GM23338 (cell line): ENCODE measurements at regions not wholly inside any gene's neighbourhood (a gene's known extent, or its start where the extent isn't known, plus 50 kb on each side); places are given as distances from the start of the nearest gene placed in this dataset.

Source experiments
- EZH2 ChIP-seq: fragments of 200-600 bp; sonication (generic); IDR thresholded peaks from one replicate; pipeline ENCODE4 v1.8.0; 2017; ENCODE audit warnings: antibody characterized with exemption, mild to moderate bottlenecking, low read depth; ENCODE audit not compliant: unreplicated experiment
- EZH2phosphoT487 ChIP-seq: fragments of 200-600 bp; sonication (generic); IDR thresholded peaks from one replicate; pipeline ENCODE4 v1.8.1; 2018; ENCODE audit warnings: antibody characterized with exemption; ENCODE audit not compliant: unreplicated experiment
- POLR2AphosphoS5 ChIP-seq: IDR thresholded peaks from 2 replicates; pipeline ENCODE4 v1.6.1; 2016; ENCODE audit warnings: antibody characterized with exemption, low read depth
- TF ChIP-seq, protein P1 (sequence below), 2 experiments: fragments of 200-600 bp in 1 of 2; sonication (generic) in 1 of 2; conservative IDR thresholded peaks; 2 replicates each; pipeline versions ENCODE4 v1.5.1 to v1.6.1; 2016 to 2017; ENCODE audit warnings: antibody characterized with exemption in 2 of 2, low read depth in 2 of 2, mild to moderate bottlenecking in 2 of 2, moderate library complexity in 1 of 2

DNA sequence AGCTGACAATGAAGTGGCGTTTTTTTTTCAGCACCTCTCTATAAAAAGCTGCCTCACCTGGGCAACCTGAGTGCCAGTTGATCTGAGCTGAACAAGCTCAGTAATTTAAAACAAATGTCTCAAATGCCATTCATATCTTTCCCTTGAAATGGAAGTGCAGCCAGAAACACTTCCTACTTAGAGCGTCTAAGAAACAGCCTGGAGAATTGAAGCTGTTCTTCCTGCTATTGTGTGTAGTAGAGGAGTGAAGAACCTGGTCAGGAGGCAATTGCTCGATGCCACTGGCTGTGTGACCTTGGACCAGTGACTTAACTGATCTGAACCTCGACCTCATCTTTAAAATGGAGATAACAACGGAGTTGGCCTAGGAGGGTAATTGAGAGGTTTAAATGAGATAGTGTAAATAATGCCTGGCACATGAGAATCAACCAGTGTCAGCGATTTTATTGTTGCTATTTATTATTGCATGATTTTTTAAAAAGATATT is 95.4 kb upstream of the FOXQ1 start:
- TF ChIP-seq, protein P1, sequence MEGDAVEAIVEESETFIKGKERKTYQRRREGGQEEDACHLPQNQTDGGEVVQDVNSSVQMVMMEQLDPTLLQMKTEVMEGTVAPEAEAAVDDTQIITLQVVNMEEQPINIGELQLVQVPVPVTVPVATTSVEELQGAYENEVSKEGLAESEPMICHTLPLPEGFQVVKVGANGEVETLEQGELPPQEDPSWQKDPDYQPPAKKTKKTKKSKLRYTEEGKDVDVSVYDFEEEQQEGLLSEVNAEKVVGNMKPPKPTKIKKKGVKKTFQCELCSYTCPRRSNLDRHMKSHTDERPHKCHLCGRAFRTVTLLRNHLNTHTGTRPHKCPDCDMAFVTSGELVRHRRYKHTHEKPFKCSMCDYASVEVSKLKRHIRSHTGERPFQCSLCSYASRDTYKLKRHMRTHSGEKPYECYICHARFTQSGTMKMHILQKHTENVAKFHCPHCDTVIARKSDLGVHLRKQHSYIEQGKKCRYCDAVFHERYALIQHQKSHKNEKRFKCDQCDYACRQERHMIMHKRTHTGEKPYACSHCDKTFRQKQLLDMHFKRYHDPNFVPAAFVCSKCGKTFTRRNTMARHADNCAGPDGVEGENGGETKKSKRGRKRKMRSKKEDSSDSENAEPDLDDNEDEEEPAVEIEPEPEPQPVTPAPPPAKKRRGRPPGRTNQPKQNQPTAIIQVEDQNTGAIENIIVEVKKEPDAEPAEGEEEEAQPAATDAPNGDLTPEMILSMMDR (conservative IDR thresholded peaks at IDR 0.05; ENCODE audit: low read depth in 2 of 2) = no peak
- TF ChIP-seq EZH2 (no peak), POLR2AphosphoS5 (no peak), EZH2phosphoT487 (no peak)
